HepG2 (cell line): ENCODE measurements at regions not wholly inside any gene's neighbourhood (a gene's known extent, or its start where the extent isn't known, plus 50 kb on each side); places are given as distances from the start of the nearest gene placed in this dataset.

ENCODE experiments used
- ATAC-seq: fragments of 200-7000 bp; cut with Tn5 transposase; 3 replicates; pipeline ENCODE4 v1.9.1; 2020; ENCODE audit warnings: mild to moderate bottlenecking, moderate library complexity
- BruUV-seq: library from RNA; stranded (reverse); fragments of 400-500 nt; replicated peaks from 2 replicates; lab custom pipeline; 2021; lab: Mats Ljungman, UMichigan
- CTCF ChIA-PET: fragments of 300-600 bp; formaldehyde crosslinking; extraction: SDS; loops from one replicate; lab custom pipeline; 2021; ENCODE audit warnings: low total read pairs, inconsistent platforms, low intra/inter-chr PET ratio; lab: Yijun Ruan, JAX
- POLR2A ChIA-PET: fragments of 350-600 bp; sonication (Branson Sonifier 250); formaldehyde crosslinking; loops from one replicate; lab custom pipeline; 2020; ENCODE audit warnings: antibody characterized with exemption, inconsistent platforms; lab: Yijun Ruan, JAX
- DNase-seq: peaks from one replicate; pipeline ENCODE4 v3.0.0-alpha.2; 2015; ENCODE audit warnings: low spot score
- FAIRE-seq: peaks from 3 replicates; lab custom pipeline; 2011; peaks lifted over from hg19 to GRCh38; lab: Jason Lieb, UNC
- H2AFZ ChIP-seq: one replicate; pipeline ENCODE4 v1.6.1; 2011; ENCODE audit warnings: low read length, inconsistent platforms
- H3K27ac ChIP-seq: fragments of 300-600 bp; 3 replicates; pipeline ENCODE4 v1.8.0; 2011; ENCODE audit warnings: mixed run types, mild to moderate bottlenecking, mixed read lengths, low read length, inconsistent platforms; ENCODE audit not compliant: insufficient read depth; ENCODE audit errors: extremely low read length
- H3K27me3 ChIP-seq, 2 experiments: fragments of 200-600 bp in 1 of 2; 2 replicates in 1 of 2; 3 replicates in 1 of 2; pipeline versions ENCODE4 v1.6.0 to v1.8.0; 2011; ENCODE audit warnings: low read length in 2 of 2, mild to moderate bottlenecking in 2 of 2, moderate library complexity in 2 of 2, inconsistent platforms in 1 of 2; ENCODE audit not compliant: insufficient read depth in 2 of 2, control insufficient read depth in 1 of 2
- H3K36me3 ChIP-seq, 2 experiments: fragments of 200-600 bp in 1 of 2; replicated peaks in 1 of 2; 2 replicates in 1 of 2; 3 replicates in 1 of 2; pipeline versions ENCODE4 v1.5.1 to v1.8.0; 2011; ENCODE audit warnings: low read length in 2 of 2, inconsistent platforms in 1 of 2; ENCODE audit not compliant: insufficient read depth in 2 of 2, control insufficient read depth in 1 of 2
- H3K4me1 ChIP-seq: 2 replicates; pipeline ENCODE4 v1.5.1; 2012; ENCODE audit warnings: low read length, inconsistent platforms; ENCODE audit not compliant: insufficient read depth
- H3K4me2 ChIP-seq: 2 replicates; pipeline ENCODE4 v1.6.0; 2011; ENCODE audit warnings: low read depth, low read length, inconsistent platforms
- H3K4me3 ChIP-seq, 3 experiments: fragments of 200-600 bp in 1 of 3; sonication (generic), shearing (Covaris generic) in 1 of 3; replicated peaks in 1 of 3; 2 replicates each; pipeline ENCODE4 v1.5.1; 2011 to 2016; ENCODE audit warnings: low read length in 3 of 3, inconsistent platforms in 2 of 3, low read depth in 2 of 3, mild to moderate bottlenecking in 2 of 3, control low read depth in 1 of 3, mixed read lengths in 1 of 3; ENCODE audit not compliant: insufficient read depth in 1 of 3
- H3K79me2 ChIP-seq: one replicate; pipeline ENCODE4 v1.6.1; 2011; ENCODE audit warnings: low read length, inconsistent platforms; ENCODE audit not compliant: insufficient read depth
- H3K9ac ChIP-seq: 2 replicates; pipeline ENCODE4 v1.6.0; 2011; ENCODE audit warnings: mild to moderate bottlenecking, low read depth, low read length, inconsistent platforms; ENCODE audit not compliant: insufficient read depth
- H3K9me3 ChIP-seq: 2 replicates; pipeline ENCODE4 v1.5.1; 2012; ENCODE audit warnings: mild to moderate bottlenecking, low read length
- H4K20me1 ChIP-seq: 2 replicates; pipeline ENCODE4 v1.6.0; 2011; ENCODE audit warnings: inconsistent platforms, mild to moderate bottlenecking, low read length, moderate library complexity; ENCODE audit not compliant: insufficient read depth
- AFF4 ChIP-seq: sonication (generic); formaldehyde crosslinking; IDR thresholded peaks from 2 replicates; pipeline ENCODE4 v1.4.0; 2020; ENCODE audit warnings: missing genetic modification reagents
- ESRRA ChIP-seq: sonication (generic); formaldehyde crosslinking; IDR thresholded peaks from 2 replicates; pipeline ENCODE4 v1.5.1; 2020; ENCODE audit warnings: mild to moderate bottlenecking, low read depth, missing genetic modification reagents
- FLYWCH1 ChIP-seq: sonication (generic); formaldehyde crosslinking; IDR thresholded peaks from 2 replicates; pipeline ENCODE4 v1.8.1; 2023; ENCODE audit warnings: mild to moderate bottlenecking, missing genetic modification reagents
- FOXA3 ChIP-seq: IDR thresholded peaks from 2 replicates; pipeline ENCODE4 v1.6.1; 2016; ENCODE audit warnings: missing genetic modification reagents, missing compliant biosample characterization
- FOXP4 ChIP-seq: sonication (generic); formaldehyde crosslinking; IDR thresholded peaks from 2 replicates; pipeline ENCODE4 v1.4.0; 2020; ENCODE audit warnings: missing genetic modification reagents
- MXD1 ChIP-seq: sonication (generic); formaldehyde crosslinking; IDR thresholded peaks from 2 replicates; pipeline ENCODE4 v1.4.0; 2020; ENCODE audit warnings: mild to moderate bottlenecking, missing genetic modification reagents
- PHF8 ChIP-seq: sonication (generic); formaldehyde crosslinking; IDR thresholded peaks from 2 replicates; pipeline ENCODE4 v1.5.0; 2020; ENCODE audit warnings: missing genetic modification reagents
- RELA ChIP-seq: sonication (generic); formaldehyde crosslinking; IDR thresholded peaks from 2 replicates; pipeline ENCODE4 v1.4.0; 2020; ENCODE audit warnings: missing genetic modification reagents
- RFX5 ChIP-seq: IDR thresholded peaks from 2 replicates; pipeline ENCODE4 v1.6.1; 2011; ENCODE audit warnings: low read depth, low read length, improper control_type of control experiment
- SCMH1 ChIP-seq: sonication (generic); formaldehyde crosslinking; IDR thresholded peaks from 2 replicates; pipeline ENCODE4 v1.9.0; 2021; ENCODE audit warnings: missing genetic modification reagents, mild to moderate bottlenecking, borderline replicate concordance
- SETDB1 ChIP-seq: sonication (generic); formaldehyde crosslinking; IDR thresholded peaks from 2 replicates; pipeline ENCODE4 v1.5.1; 2020; ENCODE audit warnings: missing genetic modification reagents, mild to moderate bottlenecking, borderline replicate concordance
- SOX13 ChIP-seq, 3 experiments: fragments of 450-650 bp in 1 of 3; sonication (generic) in 1 of 3; formaldehyde crosslinking in 1 of 3; IDR thresholded peaks in 2 of 3; conservative IDR thresholded peaks in 1 of 3; 2 replicates each; pipeline versions ENCODE4 v1.5.0 to v1.6.1; 2016 to 2020; ENCODE audit warnings: antibody characterized with exemption in 1 of 3, mild to moderate bottlenecking in 1 of 3, missing compliant biosample characterization in 1 of 3, missing genetic modification reagents in 1 of 3, moderate library complexity in 1 of 3
- SRY ChIP-seq: sonication (generic); formaldehyde crosslinking; IDR thresholded peaks from 2 replicates; pipeline ENCODE4 v1.8.0; 2022; ENCODE audit warnings: mild to moderate bottlenecking, missing genetic modification reagents
- WGBS: methylation state at CpG from one replicate; pipeline ENCODE4 v1.1.6; 2017; ENCODE audit warnings: low lambda C conversion rate; 5-methylcytosine and 5-hydroxymethylcytosine counted together
- in situ Hi-C: cut with HindIII; loops from 2 replicates; pipeline ENCODE4 v1.10.0; 2017; ENCODE audit warnings: low pct_unique_long_range_greater_than_20kb; ENCODE audit not compliant: extremely low pct_ligation_motif_present
- intact Hi-C: fragments of 100-400 bp; cut with micrococcal nuclease; formaldehyde crosslinking; loops from one replicate; pipeline ENCODE4 v1.10.0; 2022; ENCODE audit not compliant: unreplicated experiment
- TF ChIP-seq, protein P1 (sequence below): sonication (generic); formaldehyde crosslinking; IDR thresholded peaks from 2 replicates; pipeline ENCODE4 v1.9.0; 2022; ENCODE audit warnings: low read depth, missing genetic modification reagents
- TF ChIP-seq, protein P2 (sequence below): IDR thresholded peaks from 2 replicates; pipeline ENCODE4 v1.6.1; 2016

DNA sequence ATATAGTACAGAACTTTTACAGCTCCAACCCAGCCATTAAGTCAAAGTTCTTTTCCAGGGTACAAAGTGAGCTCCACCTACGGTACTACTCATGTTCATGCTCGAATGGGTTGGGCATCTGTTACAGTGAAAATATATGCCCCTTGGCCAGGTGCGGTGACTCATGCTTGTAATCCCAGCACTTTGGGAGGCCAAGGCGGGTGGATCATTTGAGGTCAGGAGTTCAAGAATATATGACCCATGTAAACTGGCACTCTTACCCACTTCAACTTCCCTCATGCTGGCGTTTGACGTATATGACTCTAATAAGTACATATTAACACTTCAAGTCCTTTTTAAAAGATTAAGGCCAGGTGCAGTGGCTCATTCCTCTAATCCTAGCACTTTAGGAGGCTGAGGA, 71.3 kb upstream of the PKN2 start:
- ChIA-PET POLR2A (no interaction called here), CTCF (no interaction called here)
- no peaks in the 10 kb centered on the region for H3K27me3 ChIP-seq
- H3K9ac ChIP-seq: no peak overlapping the region
- 8% methylated on average over 5 of the region's 6 CpGs for WGBS
- FAIRE-seq (no peak), ATAC-seq (no peak), DNase-seq (no peak)
- TF ChIP-seq ESRRA (CRISPR knock-in tag): no peak
- TF ChIP-seq SRY (CRISPR knock-in tag): no peak
- TF ChIP-seq, protein P1, sequence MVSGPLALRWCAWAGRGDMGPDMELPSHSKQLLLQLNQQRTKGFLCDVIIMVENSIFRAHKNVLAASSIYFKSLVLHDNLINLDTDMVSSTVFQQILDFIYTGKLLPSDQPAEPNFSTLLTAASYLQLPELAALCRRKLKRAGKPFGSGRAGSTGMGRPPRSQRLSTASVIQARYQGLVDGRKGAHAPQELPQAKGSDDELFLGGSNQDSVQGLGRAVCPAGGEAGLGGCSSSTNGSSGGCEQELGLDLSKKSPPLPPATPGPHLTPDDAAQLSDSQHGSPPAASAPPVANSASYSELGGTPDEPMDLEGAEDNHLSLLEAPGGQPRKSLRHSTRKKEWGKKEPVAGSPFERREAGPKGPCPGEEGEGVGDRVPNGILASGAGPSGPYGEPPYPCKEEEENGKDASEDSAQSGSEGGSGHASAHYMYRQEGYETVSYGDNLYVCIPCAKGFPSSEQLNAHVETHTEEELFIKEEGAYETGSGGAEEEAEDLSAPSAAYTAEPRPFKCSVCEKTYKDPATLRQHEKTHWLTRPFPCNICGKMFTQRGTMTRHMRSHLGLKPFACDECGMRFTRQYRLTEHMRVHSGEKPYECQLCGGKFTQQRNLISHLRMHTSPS (CRISPR knock-in tag): no peak
- no peak for TF ChIP-seq SETDB1 (CRISPR knock-in tag)
- no peak for TF ChIP-seq AFF4 (CRISPR knock-in tag)
- TF ChIP-seq SOX13 (IDR thresholded peaks at IDR 0.05): no peak
- TF ChIP-seq SOX13 (CRISPR knock-in tag; conservative IDR thresholded peaks at IDR 0.05 in 1 of 2, IDR thresholded peaks at IDR 0.05 in 1 of 2): no peak
- no peak for TF ChIP-seq SCMH1 (CRISPR knock-in tag)
- TF ChIP-seq FLYWCH1: no peak
- no peak for TF ChIP-seq RELA (CRISPR knock-in tag)
- TF ChIP-seq FOXA3 (CRISPR knock-in tag): no peak
- TF ChIP-seq, protein P2, sequence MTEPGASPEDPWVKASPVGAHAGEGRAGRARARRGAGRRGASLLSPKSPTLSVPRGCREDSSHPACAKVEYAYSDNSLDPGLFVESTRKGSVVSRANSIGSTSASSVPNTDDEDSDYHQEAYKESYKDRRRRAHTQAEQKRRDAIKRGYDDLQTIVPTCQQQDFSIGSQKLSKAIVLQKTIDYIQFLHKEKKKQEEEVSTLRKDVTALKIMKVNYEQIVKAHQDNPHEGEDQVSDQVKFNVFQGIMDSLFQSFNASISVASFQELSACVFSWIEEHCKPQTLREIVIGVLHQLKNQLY: no peak
- no peak for TF ChIP-seq RFX5
- TF ChIP-seq PHF8 (CRISPR knock-in tag): no peak
- TF ChIP-seq MXD1 (CRISPR knock-in tag): no peak
- no peak for TF ChIP-seq FOXP4
- in situ Hi-C loops (no loop called here), intact Hi-C loops (no loop called here)
- peaks cover 5% of the 10 kb centered on the region for H3K9me3 ChIP-seq
- H3K27ac ChIP-seq: no peak overlapping the region
- H3K4me2 ChIP-seq: no peak overlapping the region
- no peaks in the 10 kb centered on the region for H3K36me3 ChIP-seq
- no peak overlapping the region for H2AFZ ChIP-seq
- no TSS peak for BruUV-seq
- no peak overlapping the region for H3K4me3 ChIP-seq
- no peaks in the 10 kb centered on the region for H3K79me2 ChIP-seq
- H3K4me1 ChIP-seq: 0 out of 2 replicates have a peak, but pooled peaks cover 6% of the 10 kb centered on the region
- no peaks in the 10 kb centered on the region for H4K20me1 ChIP-seq
